OCI-LY1 (cell line): ENCODE measurements at regions not wholly inside any gene's neighbourhood (a gene's known extent, or its start where the extent isn't known, plus 50 kb on each side); places are given as distances from the start of the nearest gene placed in this dataset.

Experiments used
- CTCF ChIP-seq: fragments of 200-600 bp; sonication (generic), shearing (Covaris generic); IDR thresholded peaks from 2 replicates; pipeline ENCODE4 v1.5.1; 2017; ENCODE audit warnings: mild to moderate bottlenecking, antibody characterized with exemption, low read length, moderate library complexity, mixed read lengths
- EZH2 ChIP-seq: fragments of 200-600 bp; sonication (generic), shearing (Covaris generic); IDR thresholded peaks from 2 replicates; pipeline ENCODE4 v1.8.0; 2017; ENCODE audit warnings: borderline replicate concordance, mixed run types, mild to moderate bottlenecking, antibody characterized with exemption, low read length, moderate library complexity, mixed read lengths

DNA sequence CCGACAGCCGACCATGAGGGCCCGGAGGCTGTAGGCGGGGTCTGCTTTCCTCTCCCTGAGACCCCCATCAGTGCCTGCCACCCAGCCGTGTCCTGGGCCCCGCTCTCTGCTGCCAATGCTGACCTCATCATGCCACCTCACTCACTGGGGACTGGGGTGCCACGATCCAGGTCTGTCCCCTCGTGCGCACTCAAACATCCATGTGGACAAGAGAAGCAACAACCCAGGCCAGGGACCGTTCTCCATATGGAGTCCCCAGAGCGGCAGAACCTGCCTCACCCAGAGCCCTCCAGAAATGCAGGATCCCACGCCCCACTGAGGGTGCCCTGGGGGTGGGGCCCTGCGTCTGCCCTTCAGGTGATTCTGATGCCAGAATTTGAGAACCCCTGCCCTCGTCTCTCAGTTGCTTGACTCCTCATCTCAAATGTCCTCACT, 210.0 kb upstream of the PPP2R2D start:
- no peak for TF ChIP-seq CTCF
- TF ChIP-seq EZH2: no peak
